ENCODE measurements at regions not wholly inside any gene's neighbourhood (a gene's known extent, or its start where the extent isn't known, plus 50 kb on each side); places are given as distances from the start of the nearest gene placed in this dataset.

DNA sequence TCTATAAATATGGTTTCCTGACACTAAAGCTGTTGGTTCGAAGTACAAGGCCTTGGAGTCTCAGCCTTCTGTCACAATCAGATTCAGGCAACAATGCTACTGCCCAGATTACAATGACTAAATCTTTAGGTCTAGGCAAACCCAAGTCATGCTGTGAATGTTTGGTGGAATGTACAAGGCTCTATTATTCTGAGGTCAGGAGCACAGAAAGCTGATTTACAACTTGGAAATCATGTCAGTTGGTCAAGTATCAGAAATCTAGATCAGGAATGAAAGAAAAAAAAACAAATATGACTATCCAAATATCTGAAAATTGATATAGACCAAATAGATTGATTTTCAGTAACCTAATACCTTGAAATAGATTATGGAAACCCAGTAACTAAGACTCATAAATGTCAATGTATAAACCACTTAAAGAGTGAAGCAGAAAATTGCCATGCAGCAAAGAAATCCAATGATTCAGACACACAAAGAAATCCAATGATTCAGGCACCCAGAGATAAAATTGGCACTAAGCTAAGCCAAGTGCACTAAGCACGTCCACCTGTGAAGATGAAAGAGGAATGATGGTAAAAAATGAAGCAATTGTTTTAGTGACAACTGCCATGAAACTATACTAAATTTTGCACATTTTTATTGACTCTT is 588.0 kb upstream of the TUSC1 start:
- H3K9ac ChIP-seq (ENCODE audit: low read depth, low read length, poor library complexity, severe bottlenecking) = no peak overlapping the region
- H3K36me3 ChIP-seq (ENCODE audit: insufficient read depth, low read length) = no peaks in the 10 kb centered on the region
- H3F3A ChIP-seq (ENCODE audit: low read depth) = no peaks in the 10 kb centered on the region
- H3K4me2 ChIP-seq (ENCODE audit: low read depth, low read length, poor library complexity, severe bottlenecking) = no peak overlapping the region
- TF ChIP-seq EZH2phosphoT487 (IDR thresholded peaks at IDR 0.05; ENCODE audit: borderline replicate concordance) (no peak), CTCF (conservative IDR thresholded peaks at IDR 0.05; ENCODE audit: low read length) (no peak)
- no peaks in the 10 kb centered on the region for H3K9me2 ChIP-seq (replicated peaks; ENCODE audit: low read depth, low read length)
- H3K27me3 ChIP-seq (ENCODE audit: insufficient read depth, low read length, poor library complexity, severe bottlenecking) = no peaks in the 10 kb centered on the region
- no peaks in the 10 kb centered on the region for H3K9me3 ChIP-seq (ENCODE audit: insufficient read depth, low read depth, low read length)
- H4K20me1 ChIP-seq (ENCODE audit: insufficient read depth, low read length, poor library complexity, severe bottlenecking) = no peaks in the 10 kb centered on the region
- H2AFZ ChIP-seq (ENCODE audit: low read length) = no peak overlapping the region
- no peaks in the 10 kb centered on the region for H3K4me1 ChIP-seq (ENCODE audit: insufficient read depth, low read length, poor library complexity, severe bottlenecking)
- H3K79me2 ChIP-seq (ENCODE audit: insufficient read depth, low read length) = no peaks in the 10 kb centered on the region
- H3K4me3 ChIP-seq (ENCODE audit: low read length, poor library complexity, severe bottlenecking) = no peak overlapping the region

GRCh38 chr9:26264709-26265601 is 586.7 kb upstream of the TUSC1 start:
- Histone ChIP-seq H3K79me2 (ENCODE audit: insufficient read depth, low read length) (no peaks in the 10 kb centered on the region), H3K4me1 (ENCODE audit: insufficient read depth, low read length, poor library complexity, severe bottlenecking) (no peaks in the 10 kb centered on the region)

GRCh38 chr9:26263478-26263877 is 585.2 kb upstream of the TUSC1 start:
- TF ChIP-seq CTCF (conservative IDR thresholded peaks at IDR 0.05; ENCODE audit: low read length) (no peak), EZH2phosphoT487 (IDR thresholded peaks at IDR 0.05; ENCODE audit: borderline replicate concordance) (no peak)
- H3F3A ChIP-seq (ENCODE audit: low read depth) = no peaks in the 10 kb centered on the region
- H3K79me2 ChIP-seq (ENCODE audit: insufficient read depth, low read length) = no peaks in the 10 kb centered on the region
- H3K4me2 ChIP-seq (ENCODE audit: low read depth, low read length, poor library complexity, severe bottlenecking) = no peak overlapping the region
- no peak overlapping the region for H3K9ac ChIP-seq (ENCODE audit: low read depth, low read length, poor library complexity, severe bottlenecking)
- no peaks in the 10 kb centered on the region for H3K27me3 ChIP-seq (ENCODE audit: insufficient read depth, low read length, poor library complexity, severe bottlenecking)
- no peak overlapping the region for H2AFZ ChIP-seq (ENCODE audit: low read length)
- no peak overlapping the region for H3K4me3 ChIP-seq (ENCODE audit: low read length, poor library complexity, severe bottlenecking)
- H3K36me3 ChIP-seq (ENCODE audit: insufficient read depth, low read length) = no peaks in the 10 kb centered on the region
- no peaks in the 10 kb centered on the region for H3K9me3 ChIP-seq (ENCODE audit: insufficient read depth, low read depth, low read length)
- no peaks in the 10 kb centered on the region for H4K20me1 ChIP-seq (ENCODE audit: insufficient read depth, low read length, poor library complexity, severe bottlenecking)
- H3K9me2 ChIP-seq (replicated peaks; ENCODE audit: low read depth, low read length) = no peaks in the 10 kb centered on the region
- H3K4me1 ChIP-seq (ENCODE audit: insufficient read depth, low read length, poor library complexity, severe bottlenecking) = no peaks in the 10 kb centered on the region

More at GRCh38 chr9:26264709-26265601, 586.7 kb upstream of the TUSC1 start:
- Histone ChIP-seq H3K27me3 (ENCODE audit: insufficient read depth, low read length, poor library complexity, severe bottlenecking) (no peaks in the 10 kb centered on the region), H3K36me3 (ENCODE audit: insufficient read depth, low read length) (no peaks in the 10 kb centered on the region), H4K20me1 (ENCODE audit: insufficient read depth, low read length, poor library complexity, severe bottlenecking) (no peaks in the 10 kb centered on the region), H3K9ac (ENCODE audit: low read depth, low read length, poor library complexity, severe bottlenecking) (no peak overlapping the region), H3F3A (ENCODE audit: low read depth) (no peaks in the 10 kb centered on the region), H3K4me2 (ENCODE audit: low read depth, low read length, poor library complexity, severe bottlenecking) (no peak overlapping the region), H3K4me3 (ENCODE audit: low read length, poor library complexity, severe bottlenecking) (no peak overlapping the region), H2AFZ (ENCODE audit: low read length) (no peak overlapping the region), H3K9me2 (replicated peaks; ENCODE audit: low read depth, low read length) (no peaks in the 10 kb centered on the region), H3K9me3 (ENCODE audit: insufficient read depth, low read depth, low read length) (no peaks in the 10 kb centered on the region)
- TF ChIP-seq CTCF (conservative IDR thresholded peaks at IDR 0.05; ENCODE audit: low read length) (no peak), EZH2phosphoT487 (IDR thresholded peaks at IDR 0.05; ENCODE audit: borderline replicate concordance) (no peak)
